CD4-positive, alpha-beta T cell treated with Interleukin-17A for 4 hours (primary cell): ENCODE measurements at regions not wholly inside any gene's neighbourhood (a gene's known extent, or its start where the extent isn't known, plus 50 kb on each side); places are given as distances from the start of the nearest gene placed in this dataset.

Experiments
- DNase-seq: peaks from one replicate; pipeline ENCODE4 v3.0.0-alpha.2; 2020; ENCODE audit warnings: mixed read lengths

- DNase-seq, result no peak
These were observed 210.6 kb downstream of the KDR start for GRCh38 chr4:54914781-54915180.

GRCh38 chr4:54913751-54914526 is 211.5 kb downstream of the KDR start:
- DNase-seq, result no peak

GRCh38 chr4:54912155-54912554 is 213.2 kb downstream of the KDR start:
- no peak for DNase-seq

- DNase-seq, result no peak
These were observed 215.4 kb downstream of the KDR start for GRCh38 chr4:54909961-54910360.

GRCh38 chr4:54908763-54909162 is 216.6 kb downstream of the KDR start:
- no peak for DNase-seq

- DNase-seq, result no peak
These were observed 220.4 kb downstream of the KDR start for GRCh38 chr4:54904953-54905352.

GRCh38 chr4:54902976-54903375 is 222.4 kb downstream of the KDR start:
- no peak for DNase-seq

- DNase-seq, result no peak
These were observed 223.1 kb downstream of the KDR start for GRCh38 chr4:54902271-54902670.

GRCh38 chr4:54901202-54901601 is 224.2 kb downstream of the KDR start:
- no peak for DNase-seq

GRCh38 chr4:54898656-54899340 is 226.6 kb downstream of the KDR start:
- DNase-seq, result no peak

GRCh38 chr4:54898056-54898562 is 227.3 kb downstream of the KDR start:
- DNase-seq, result no peak

GRCh38 chr4:54897590-54897989 is 227.8 kb downstream of the KDR start:
- DNase-seq, result no peak

- no peak for DNase-seq
These were observed 224.9 kb downstream of the KIT start for GRCh38 chr4:54882616-54883015.

GRCh38 chr4:54879576-54879975 is 221.8 kb downstream of the KIT start:
- no peak for DNase-seq

- DNase-seq, result no peak
These were observed 219.2 kb downstream of the KIT start for GRCh38 chr4:54877006-54877405.

GRCh38 chr4:54872261-54872660 is 214.5 kb downstream of the KIT start:
- DNase-seq, result no peak

GRCh38 chr4:54863571-54864255 is 206.0 kb downstream of the KIT start:
- DNase-seq, result no peak

GRCh38 chr4:54861201-54861600 is 203.4 kb downstream of the KIT start:
- no peak for DNase-seq

GRCh38 chr4:54855191-54855854 is 197.6 kb downstream of the KIT start:
- no peak for DNase-seq

- DNase-seq, result no peak
These were observed 194.8 kb downstream of the KIT start for GRCh38 chr4:54852602-54853001.

GRCh38 chr4:54852054-54852453 is 194.3 kb downstream of the KIT start:
- no peak for DNase-seq

- DNase-seq, result no peak
These were observed 187.2 kb downstream of the KIT start for GRCh38 chr4:54844911-54845310.

- DNase-seq, result no peak
These were observed 186.2 kb downstream of the KIT start for GRCh38 chr4:54843946-54844345.
